ENCODE measurements at regions not wholly inside any gene's neighbourhood (a gene's known extent, or its start where the extent isn't known, plus 50 kb on each side); places are given as distances from the start of the nearest gene placed in this dataset.

DNA sequence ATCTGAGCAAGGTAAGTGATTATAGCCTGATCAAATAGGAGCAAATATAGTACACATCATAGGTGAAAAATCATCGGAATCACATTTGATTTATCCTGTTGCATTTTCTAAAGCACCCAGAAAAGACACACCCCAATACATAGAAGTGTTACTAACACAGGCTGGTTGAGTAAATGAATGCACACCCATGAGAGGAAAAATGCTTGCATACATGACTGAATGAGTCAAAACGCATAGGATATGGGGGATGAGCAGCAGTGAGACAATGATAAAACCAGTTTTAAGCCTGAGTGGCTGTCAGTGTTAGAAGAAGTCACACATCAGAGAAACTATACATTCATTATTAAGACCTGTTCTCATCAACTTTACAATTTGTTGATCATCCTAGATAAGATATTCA is 449.6 kb upstream of the CDH20 start:
- H3K4me1 ChIP-seq (ENCODE audit: control insufficient read depth, insufficient read depth, low read length, poor library complexity, severe bottlenecking): no peaks in the 10 kb centered on the region
- H3K4me3 ChIP-seq (ENCODE audit: extremely low read depth, insufficient read depth, low read length, poor library complexity, severe bottlenecking): no peak overlapping the region
- no peak overlapping the region for H3K27ac ChIP-seq (ENCODE audit: low read depth, low read length, severe bottlenecking)
- no peaks in the 10 kb centered on the region for H3K36me3 ChIP-seq (ENCODE audit: control insufficient read depth, insufficient read depth, low read length)
- WGBS, 2 experiments (ENCODE audit: insufficient coverage in 2 of 2): 89 to 100% methylated on average over 1 of the region's 2 CpGs
- H3K9me3 ChIP-seq (ENCODE audit: control insufficient read depth, low read length): no peaks in the 10 kb centered on the region

DNA sequence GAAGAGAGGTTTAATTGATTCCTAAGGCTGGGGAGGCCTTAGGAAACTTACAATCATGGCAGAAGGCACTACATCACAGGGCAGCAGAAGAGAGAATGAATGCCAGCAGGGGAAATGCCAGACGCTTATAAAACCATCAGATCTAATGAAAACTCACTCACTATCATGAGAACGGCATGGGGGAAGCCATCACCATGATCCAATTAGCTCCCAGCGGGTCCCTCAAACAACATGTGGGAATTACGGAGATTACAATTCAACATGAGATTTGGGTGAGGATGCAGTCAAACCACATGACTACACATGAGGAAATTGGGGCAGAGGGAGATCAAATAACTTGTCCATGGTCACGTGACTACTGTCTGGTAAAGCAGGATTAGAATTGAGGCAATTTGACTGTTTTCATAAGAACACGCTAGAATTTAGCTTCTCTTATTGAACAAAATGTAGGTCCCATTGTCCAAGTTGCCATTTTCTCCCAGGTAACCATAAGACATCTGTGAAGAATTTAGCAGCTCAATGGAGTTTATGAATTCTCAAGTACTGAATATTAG is 445.1 kb upstream of the CDH20 start:
- H3K36me3 ChIP-seq (ENCODE audit: control insufficient read depth, insufficient read depth, low read length): no peaks in the 10 kb centered on the region

DNA sequence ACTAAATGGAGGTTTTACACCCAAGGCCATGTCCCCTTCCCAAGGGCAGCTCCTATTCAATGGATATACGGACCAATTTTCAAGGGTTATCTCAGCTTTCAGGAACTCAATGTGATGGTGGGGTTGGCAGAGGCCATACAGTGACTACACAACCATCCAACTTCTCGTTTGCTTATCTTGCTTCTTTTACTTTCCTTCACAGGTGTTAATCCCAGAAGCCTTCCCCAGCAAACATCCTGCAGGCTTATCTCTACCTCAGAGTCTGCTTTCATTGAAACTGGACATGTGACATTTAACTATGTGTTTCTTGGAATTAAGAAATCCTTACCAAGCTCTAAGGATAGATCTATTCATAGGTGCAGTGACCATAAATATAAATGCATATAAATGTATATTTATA is 443.8 kb upstream of the CDH20 start:
- Histone ChIP-seq H3K4me1 (ENCODE audit: control insufficient read depth, insufficient read depth, low read length, poor library complexity, severe bottlenecking) (no peaks in the 10 kb centered on the region), H3K4me3 (ENCODE audit: extremely low read depth, insufficient read depth, low read length, poor library complexity, severe bottlenecking) (no peak overlapping the region), H3K27ac (ENCODE audit: low read depth, low read length, severe bottlenecking) (no peak overlapping the region), H3K9me3 (ENCODE audit: control insufficient read depth, low read length) (no peaks in the 10 kb centered on the region), H3K36me3 (ENCODE audit: control insufficient read depth, insufficient read depth, low read length) (no peaks in the 10 kb centered on the region)
- 50 to 88% methylated on average over 1 of the region's 2 CpGs for WGBS, 2 experiments (ENCODE audit: insufficient coverage in 2 of 2)

More for the DNA sequence above, 445.1 kb upstream of the CDH20 start:
- Histone ChIP-seq H3K27ac (ENCODE audit: low read depth, low read length, severe bottlenecking) (no peak overlapping the region), H3K4me3 (ENCODE audit: extremely low read depth, insufficient read depth, low read length, poor library complexity, severe bottlenecking) (no peak overlapping the region), H3K4me1 (ENCODE audit: control insufficient read depth, insufficient read depth, low read length, poor library complexity, severe bottlenecking) (no peaks in the 10 kb centered on the region), H3K9me3 (ENCODE audit: control insufficient read depth, low read length) (no peaks in the 10 kb centered on the region)
- 96 to 100% methylated on average over 2 to 5 of the region's 6 CpGs for WGBS, 2 experiments (ENCODE audit: insufficient coverage in 2 of 2)

DNA sequence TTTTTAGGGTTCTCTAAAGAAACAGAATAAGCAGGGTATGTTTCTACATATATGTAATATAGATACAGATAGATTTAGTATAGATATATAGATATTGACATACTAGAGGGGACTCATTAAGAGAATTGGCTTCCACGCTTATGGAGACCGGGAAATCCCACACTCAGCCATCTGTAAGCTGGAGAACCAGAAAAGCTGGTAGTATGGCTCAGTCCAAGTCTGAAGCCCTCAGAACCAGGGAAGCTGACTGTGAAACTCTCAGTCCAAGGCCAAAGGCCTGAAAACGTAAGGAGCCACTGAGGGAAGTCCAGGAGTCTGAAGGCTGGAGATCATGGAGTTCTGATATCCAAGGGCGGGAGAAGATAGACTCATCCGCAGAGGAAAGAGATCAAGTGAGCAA is 441.3 kb upstream of the CDH20 start:
- H3K36me3 ChIP-seq (ENCODE audit: control insufficient read depth, insufficient read depth, low read length): no peaks in the 10 kb centered on the region
- WGBS, 2 experiments (ENCODE audit: insufficient coverage in 2 of 2): 85 to 96% methylated on average over 5 of the region's 5 CpGs
- H3K27ac ChIP-seq (ENCODE audit: low read depth, low read length, severe bottlenecking): no peak overlapping the region
- H3K9me3 ChIP-seq (ENCODE audit: control insufficient read depth, low read length): no peaks in the 10 kb centered on the region
- H3K4me3 ChIP-seq (ENCODE audit: extremely low read depth, insufficient read depth, low read length, poor library complexity, severe bottlenecking): no peak overlapping the region
- H3K4me1 ChIP-seq (ENCODE audit: control insufficient read depth, insufficient read depth, low read length, poor library complexity, severe bottlenecking): no peaks in the 10 kb centered on the region

DNA sequence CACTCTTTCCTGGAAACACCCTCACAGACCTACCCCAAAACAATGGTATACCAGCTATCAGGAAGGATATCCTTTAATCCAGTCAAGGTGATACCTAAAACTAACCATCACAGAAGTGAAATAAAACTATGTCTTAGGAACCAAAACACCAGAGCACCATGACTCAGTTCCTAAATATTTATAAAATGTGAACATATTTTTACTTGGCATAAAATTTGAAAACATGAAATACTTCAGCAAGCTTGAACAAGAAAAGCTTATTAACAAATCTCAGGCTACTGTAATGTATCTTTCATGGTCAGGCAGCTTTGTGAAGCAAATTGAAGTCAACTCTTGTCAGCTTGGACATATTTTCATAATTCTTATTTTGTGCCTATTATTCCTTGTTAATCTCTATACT is 440.8 kb upstream of the CDH20 start:
- no peaks in the 10 kb centered on the region for H3K9me3 ChIP-seq (ENCODE audit: control insufficient read depth, low read length)
- no peak overlapping the region for H3K27ac ChIP-seq (ENCODE audit: low read depth, low read length, severe bottlenecking)
- H3K4me3 ChIP-seq (ENCODE audit: extremely low read depth, insufficient read depth, low read length, poor library complexity, severe bottlenecking): no peak overlapping the region
- no peaks in the 10 kb centered on the region for H3K36me3 ChIP-seq (ENCODE audit: control insufficient read depth, insufficient read depth, low read length)
- no peaks in the 10 kb centered on the region for H3K4me1 ChIP-seq (ENCODE audit: control insufficient read depth, insufficient read depth, low read length, poor library complexity, severe bottlenecking)

DNA sequence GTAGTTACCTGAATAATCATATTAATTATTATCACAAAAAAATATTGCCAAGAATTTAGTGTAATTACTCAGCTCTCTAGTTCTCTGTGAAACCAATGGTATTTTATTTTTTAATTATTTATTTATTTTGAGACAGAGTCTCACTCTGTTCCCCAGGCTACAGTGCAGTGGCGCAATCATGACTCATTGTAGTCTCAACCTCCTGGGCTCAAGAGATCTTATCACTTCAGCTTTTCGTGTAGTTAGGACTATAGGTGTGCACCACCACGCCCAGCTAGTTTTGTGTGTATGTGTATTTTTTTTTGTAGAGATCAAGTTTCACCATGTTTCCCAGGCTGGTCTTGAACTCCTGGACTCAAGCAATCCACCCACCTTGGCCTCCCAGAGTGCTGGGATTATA is 440.4 kb upstream of the CDH20 start:
- 60 to 100% methylated on average over 1 of the region's 3 CpGs for WGBS, 2 experiments (ENCODE audit: insufficient coverage in 2 of 2)
- H3K27ac ChIP-seq (ENCODE audit: low read depth, low read length, severe bottlenecking): no peak overlapping the region

DNA sequence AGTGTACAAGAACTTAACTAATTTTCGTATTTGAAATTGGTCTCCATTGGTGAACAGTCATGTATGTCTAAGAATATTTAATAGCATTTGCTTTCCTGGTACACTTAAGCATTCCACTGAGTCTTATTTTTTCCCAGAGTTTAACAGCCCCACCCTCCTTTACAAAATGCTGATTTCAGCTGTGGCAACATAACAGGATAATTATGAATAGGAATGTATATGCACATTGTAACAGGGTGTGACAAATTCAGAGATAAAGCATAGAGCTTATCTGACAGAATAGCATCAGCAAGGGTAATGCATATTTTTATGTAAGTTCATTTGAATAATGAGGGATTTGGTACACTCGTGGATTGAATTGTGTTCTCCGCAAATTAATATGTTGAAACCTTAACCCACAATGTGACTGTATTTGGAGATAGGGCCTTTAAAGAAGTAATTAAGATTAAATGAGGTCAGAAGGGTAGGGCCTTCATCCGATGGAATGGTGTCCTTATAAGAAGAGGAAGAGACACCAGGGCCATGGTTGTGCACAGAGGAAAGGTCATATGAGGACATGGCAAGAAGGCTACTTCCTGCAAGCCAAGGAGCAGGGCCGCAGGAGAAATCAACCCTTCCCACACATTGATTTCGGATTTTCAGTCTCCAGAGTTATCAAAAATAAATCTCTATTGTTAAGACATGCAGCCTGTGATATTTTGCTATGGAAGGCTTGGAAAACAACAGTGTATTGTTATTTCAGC is 439.7 kb upstream of the CDH20 start:
- Histone ChIP-seq H3K4me1 (ENCODE audit: control insufficient read depth, insufficient read depth, low read length, poor library complexity, severe bottlenecking) (no peaks in the 10 kb centered on the region), H3K4me3 (ENCODE audit: extremely low read depth, insufficient read depth, low read length, poor library complexity, severe bottlenecking) (no peak overlapping the region), H3K36me3 (ENCODE audit: control insufficient read depth, insufficient read depth, low read length) (no peaks in the 10 kb centered on the region), H3K9me3 (ENCODE audit: control insufficient read depth, low read length) (no peaks in the 10 kb centered on the region), H3K27ac (ENCODE audit: low read depth, low read length, severe bottlenecking) (no peak overlapping the region)
- 88 to 89% methylated on average over 1 to 2 of the region's 6 CpGs for WGBS, 2 experiments (ENCODE audit: insufficient coverage in 2 of 2)

More for the DNA sequence above, 440.4 kb upstream of the CDH20 start:
- Histone ChIP-seq H3K4me3 (ENCODE audit: extremely low read depth, insufficient read depth, low read length, poor library complexity, severe bottlenecking) (no peak overlapping the region), H3K36me3 (ENCODE audit: control insufficient read depth, insufficient read depth, low read length) (no peaks in the 10 kb centered on the region), H3K9me3 (ENCODE audit: control insufficient read depth, low read length) (no peaks in the 10 kb centered on the region), H3K4me1 (ENCODE audit: control insufficient read depth, insufficient read depth, low read length, poor library complexity, severe bottlenecking) (no peaks in the 10 kb centered on the region)

DNA sequence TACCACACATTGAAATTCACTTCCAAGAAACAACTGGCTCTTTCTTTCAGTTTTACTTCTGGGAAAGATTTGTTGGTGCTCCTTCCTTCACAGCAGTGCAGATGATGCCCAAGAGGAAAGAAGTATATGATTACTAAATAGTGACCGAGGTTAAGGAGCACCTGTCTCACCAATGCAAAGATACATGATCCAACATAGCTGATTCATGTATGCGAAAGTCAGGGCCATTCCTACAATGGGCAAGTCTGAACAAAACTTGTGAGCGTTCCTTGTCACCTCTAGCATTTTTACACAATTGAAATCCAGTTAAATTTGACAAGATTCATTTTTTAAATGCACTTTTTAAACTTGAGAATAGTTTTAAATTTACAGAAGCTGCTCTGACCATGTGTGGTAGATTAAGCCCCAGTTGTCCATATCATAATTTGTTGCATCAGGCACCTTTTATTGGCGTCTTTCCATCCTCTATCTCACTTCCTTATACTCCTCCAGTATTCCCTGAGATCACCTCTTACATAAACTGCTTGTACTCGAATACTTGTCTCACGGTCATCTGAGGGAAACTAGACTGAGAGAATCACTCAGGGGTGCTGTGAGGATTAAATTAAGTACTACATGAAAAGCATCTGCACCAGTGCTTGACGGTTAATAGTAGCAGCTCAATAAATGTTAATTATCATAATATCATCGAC is 438.8 kb upstream of the CDH20 start:
- 74 to 91% methylated on average over 3 to 4 of the region's 8 CpGs for WGBS, 2 experiments (ENCODE audit: insufficient coverage in 2 of 2)
- Histone ChIP-seq H3K27ac (ENCODE audit: low read depth, low read length, severe bottlenecking) (no peak overlapping the region), H3K4me3 (ENCODE audit: extremely low read depth, insufficient read depth, low read length, poor library complexity, severe bottlenecking) (no peak overlapping the region), H3K4me1 (ENCODE audit: control insufficient read depth, insufficient read depth, low read length, poor library complexity, severe bottlenecking) (no peaks in the 10 kb centered on the region), H3K9me3 (ENCODE audit: control insufficient read depth, low read length) (no peaks in the 10 kb centered on the region), H3K36me3 (ENCODE audit: control insufficient read depth, insufficient read depth, low read length) (no peaks in the 10 kb centered on the region)

DNA sequence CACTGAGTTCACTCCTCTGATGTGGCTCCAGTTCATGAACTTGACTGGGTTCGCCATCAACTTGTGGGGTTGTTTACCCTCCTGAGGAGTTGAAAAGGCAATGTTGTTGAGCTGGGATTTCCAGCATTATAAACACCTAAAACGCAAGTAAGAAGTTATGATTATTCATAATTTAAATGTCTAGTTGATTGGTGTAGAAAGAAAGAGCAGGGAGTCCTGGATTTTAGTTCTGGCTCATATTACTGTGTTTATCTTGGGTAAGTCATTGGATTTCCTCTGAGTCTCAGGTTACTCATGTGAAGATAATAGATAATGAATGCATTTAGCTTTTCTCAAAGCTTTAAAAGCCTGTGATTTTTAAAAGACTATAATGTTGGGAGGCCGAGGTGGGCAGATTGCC is 438.0 kb upstream of the CDH20 start:
- no peak overlapping the region for H3K4me3 ChIP-seq (ENCODE audit: extremely low read depth, insufficient read depth, low read length, poor library complexity, severe bottlenecking)
- no peaks in the 10 kb centered on the region for H3K9me3 ChIP-seq (ENCODE audit: control insufficient read depth, low read length)
- 92 to 100% methylated on average over 1 to 2 of the region's 3 CpGs for WGBS, 2 experiments (ENCODE audit: insufficient coverage in 2 of 2)
- H3K4me1 ChIP-seq (ENCODE audit: control insufficient read depth, insufficient read depth, low read length, poor library complexity, severe bottlenecking): no peaks in the 10 kb centered on the region
- H3K36me3 ChIP-seq (ENCODE audit: control insufficient read depth, insufficient read depth, low read length): no peaks in the 10 kb centered on the region
- no peak overlapping the region for H3K27ac ChIP-seq (ENCODE audit: low read depth, low read length, severe bottlenecking)

DNA sequence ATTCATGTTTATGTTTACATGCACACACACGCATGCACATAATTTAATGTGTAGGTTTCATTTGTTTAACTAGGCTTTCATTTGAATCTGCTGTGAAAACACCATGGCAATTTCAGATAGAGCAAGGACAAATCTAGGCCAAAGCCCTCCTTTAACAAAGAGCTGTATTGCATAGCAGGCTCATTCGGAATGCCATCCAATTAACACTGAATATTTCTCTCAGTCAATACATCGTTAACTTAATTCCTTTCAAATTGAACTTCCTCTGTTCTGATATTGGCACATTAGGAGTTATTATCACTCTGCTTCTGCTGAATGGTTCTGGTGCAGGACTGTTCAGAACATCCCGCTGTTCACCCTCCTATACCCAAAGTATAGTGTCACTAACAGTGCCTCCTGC is 435.1 kb upstream of the CDH20 start:
- no peaks in the 10 kb centered on the region for H3K36me3 ChIP-seq (ENCODE audit: control insufficient read depth, insufficient read depth, low read length)
- no peaks in the 10 kb centered on the region for H3K9me3 ChIP-seq (ENCODE audit: control insufficient read depth, low read length)
- no peak overlapping the region for H3K27ac ChIP-seq (ENCODE audit: low read depth, low read length, severe bottlenecking)
- H3K4me1 ChIP-seq (ENCODE audit: control insufficient read depth, insufficient read depth, low read length, poor library complexity, severe bottlenecking): no peaks in the 10 kb centered on the region
- no peak overlapping the region for H3K4me3 ChIP-seq (ENCODE audit: extremely low read depth, insufficient read depth, low read length, poor library complexity, severe bottlenecking)
- WGBS, 2 experiments (ENCODE audit: insufficient coverage in 2 of 2): 73 to 100% methylated on average over 1 to 2 of the region's 4 CpGs

DNA sequence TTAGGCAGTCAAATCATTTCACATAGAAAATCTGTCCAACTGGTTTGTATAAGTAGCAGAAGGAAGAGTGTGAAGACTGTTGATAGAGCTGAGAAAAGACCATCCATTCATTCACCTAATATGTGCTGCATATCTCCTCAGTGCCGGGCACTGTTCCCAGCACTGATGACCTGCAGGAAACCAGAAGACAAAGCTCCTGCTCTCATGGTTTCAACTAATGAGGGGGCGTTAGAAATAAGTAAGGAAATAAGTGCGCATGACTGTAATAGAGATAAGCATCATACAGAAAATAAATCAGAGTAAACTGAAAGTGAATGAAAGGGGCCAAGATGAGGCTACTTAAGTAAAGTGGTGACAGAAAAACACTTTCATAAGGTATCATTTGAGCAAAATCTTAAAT is 427.5 kb upstream of the CDH20 start:
- H3K4me3 ChIP-seq (ENCODE audit: extremely low read depth, insufficient read depth, low read length, poor library complexity, severe bottlenecking): no peak overlapping the region
- WGBS, 2 experiments (ENCODE audit: insufficient coverage in 2 of 2): no CpG with 5 or more reads among the region's 3 CpGs
- H3K4me1 ChIP-seq (ENCODE audit: control insufficient read depth, insufficient read depth, low read length, poor library complexity, severe bottlenecking): no peaks in the 10 kb centered on the region

More for the DNA sequence above, 427.5 kb upstream of the CDH20 start:
- H3K36me3 ChIP-seq (ENCODE audit: control insufficient read depth, insufficient read depth, low read length): no peaks in the 10 kb centered on the region
- no peak overlapping the region for H3K27ac ChIP-seq (ENCODE audit: low read depth, low read length, severe bottlenecking)
- H3K9me3 ChIP-seq (ENCODE audit: control insufficient read depth, low read length): no peaks in the 10 kb centered on the region
